ENCODE measurements at regions not wholly inside any gene's neighbourhood (a gene's known extent, or its start where the extent isn't known, plus 50 kb on each side); places are given as distances from the start of the nearest gene placed in this dataset.

- H3K23ac ChIP-seq (ENCODE audit: low read length), result no peak overlapping the region
- H2BK5ac ChIP-seq (ENCODE audit: low read depth, low read length, poor library complexity), result no peak overlapping the region
- H2AK5ac ChIP-seq (ENCODE audit: low read length), result no peak overlapping the region
- H3K9me3 ChIP-seq (ENCODE audit: insufficient read depth, low read depth, low read length), result no peaks in the 10 kb centered on the region
- H3K4me2 ChIP-seq (ENCODE audit: low read length), result no peak overlapping the region
- no peak overlapping the region for H2AFZ ChIP-seq (ENCODE audit: insufficient read depth, low read length, poor library complexity)
- no peak overlapping the region for H4K8ac ChIP-seq (ENCODE audit: low read depth, low read length)
- H3K4me1 ChIP-seq (ENCODE audit: control insufficient read depth in 1 of 2, insufficient read depth in 2 of 2, low read length in 2 of 2), result no peaks in the 10 kb centered on the region
- peak in 1 of 2 donors; percentile 11 for DNase-seq
- H3K79me2 ChIP-seq (ENCODE audit: control insufficient read depth, insufficient read depth, low read length, poor library complexity), result no peaks in the 10 kb centered on the region
- H3K9ac ChIP-seq (ENCODE audit: low read length), result no peak overlapping the region
- no peak overlapping the region for H4K91ac ChIP-seq (ENCODE audit: low read depth, low read length)
- no peak overlapping the region for H3K27ac ChIP-seq (ENCODE audit: low read depth, low read length)
- no CpG with 5 or more reads among the region's 3 CpGs for WGBS (ENCODE audit: extremely low coverage, insufficient coverage, insufficient read length)
- H4K12ac ChIP-seq (ENCODE audit: low read depth, low read length), result no peak overlapping the region
- no peaks in the 10 kb centered on the region for H3K36me3 ChIP-seq (ENCODE audit: control insufficient read depth in 1 of 2, insufficient read depth in 2 of 2, low read length in 2 of 2)
- no peak overlapping the region for H3K14ac ChIP-seq (ENCODE audit: low read length)
- no peak overlapping the region for H2BK120ac ChIP-seq (ENCODE audit: insufficient read depth, low read length, poor library complexity)
- no peaks in the 10 kb centered on the region for H3K79me1 ChIP-seq (ENCODE audit: low read length)
- no peak overlapping the region for H3K18ac ChIP-seq (ENCODE audit: low read length)
- H3K4ac ChIP-seq (ENCODE audit: low read depth, low read length), result no peak overlapping the region
- no peaks in the 10 kb centered on the region for H3K27me3 ChIP-seq (ENCODE audit: insufficient read depth, low read length)
- H2BK12ac ChIP-seq (ENCODE audit: low read length), result no peak overlapping the region
- no peak overlapping the region for H3K4me3 ChIP-seq (ENCODE audit: low read depth, low read length)
These were observed 493.1 kb downstream of the NR4A2 start for GRCh38 chr2:155839436-155839835.

- no peak for DNase-seq
These were observed 496.1 kb downstream of the NR4A2 start for GRCh38 chr2:155836439-155836838.

GRCh38 chr2:155830817-155831579, 501.5 kb downstream of the NR4A2 start:
- H3K23ac ChIP-seq (ENCODE audit: low read length), result no peak overlapping the region
- H3K27ac ChIP-seq (ENCODE audit: low read depth, low read length), result no peak overlapping the region
- H4K8ac ChIP-seq (ENCODE audit: low read depth, low read length), result no peak overlapping the region
- no peaks in the 10 kb centered on the region for H3K9me3 ChIP-seq (ENCODE audit: insufficient read depth, low read depth, low read length)
- H3K36me3 ChIP-seq (ENCODE audit: control insufficient read depth in 1 of 2, insufficient read depth in 2 of 2, low read length in 2 of 2), result no peaks in the 10 kb centered on the region
- H2AFZ ChIP-seq (ENCODE audit: insufficient read depth, low read length, poor library complexity), result no peak overlapping the region
- H3K14ac ChIP-seq (ENCODE audit: low read length), result no peak overlapping the region
- no peak overlapping the region for H3K9ac ChIP-seq (ENCODE audit: low read length)
- no CpG with 5 or more reads among the region's 4 CpGs for WGBS (ENCODE audit: extremely low coverage, insufficient coverage, insufficient read length)
- H3K4me2 ChIP-seq (ENCODE audit: low read length), result no peak overlapping the region
- peak; percentile 94 for DNase-seq
- no peaks in the 10 kb centered on the region for H3K79me2 ChIP-seq (ENCODE audit: control insufficient read depth, insufficient read depth, low read length, poor library complexity)
- no peak overlapping the region for H2AK5ac ChIP-seq (ENCODE audit: low read length)
- no peaks in the 10 kb centered on the region for H3K27me3 ChIP-seq (ENCODE audit: insufficient read depth, low read length)
- H2BK12ac ChIP-seq (ENCODE audit: low read length), result no peak overlapping the region
- H3K4ac ChIP-seq (ENCODE audit: low read depth, low read length), result no peak overlapping the region
- no peak overlapping the region for H4K91ac ChIP-seq (ENCODE audit: low read depth, low read length)
- H3K4me3 ChIP-seq (ENCODE audit: low read depth, low read length), result no peak overlapping the region
- H3K4me1 ChIP-seq (ENCODE audit: control insufficient read depth in 1 of 2, insufficient read depth in 2 of 2, low read length in 2 of 2), result no peaks in the 10 kb centered on the region
- H2BK5ac ChIP-seq (ENCODE audit: low read depth, low read length, poor library complexity), result no peak overlapping the region
- H4K12ac ChIP-seq (ENCODE audit: low read depth, low read length), result no peak overlapping the region
- H3K18ac ChIP-seq (ENCODE audit: low read length), result no peak overlapping the region
- no peak overlapping the region for H2BK120ac ChIP-seq (ENCODE audit: insufficient read depth, low read length, poor library complexity)
- no peaks in the 10 kb centered on the region for H3K79me1 ChIP-seq (ENCODE audit: low read length)

More at GRCh38 chr2:155836439-155836838, 496.1 kb downstream of the NR4A2 start:
- no peak overlapping the region for H3K18ac ChIP-seq (ENCODE audit: low read length)
- no peak overlapping the region for H2AK5ac ChIP-seq (ENCODE audit: low read length)
- H3K9ac ChIP-seq (ENCODE audit: low read length), result no peak overlapping the region
- no peak overlapping the region for H3K27ac ChIP-seq (ENCODE audit: low read depth, low read length)
- H3K27me3 ChIP-seq (ENCODE audit: insufficient read depth, low read length), result no peaks in the 10 kb centered on the region
- H2AFZ ChIP-seq (ENCODE audit: insufficient read depth, low read length, poor library complexity), result no peak overlapping the region
- H2BK5ac ChIP-seq (ENCODE audit: low read depth, low read length, poor library complexity), result no peak overlapping the region
- no CpG with 5 or more reads among the region's 1 CpG for WGBS (ENCODE audit: extremely low coverage, insufficient coverage, insufficient read length)
- H3K14ac ChIP-seq (ENCODE audit: low read length), result no peak overlapping the region
- no peak overlapping the region for H4K91ac ChIP-seq (ENCODE audit: low read depth, low read length)
- no peaks in the 10 kb centered on the region for H3K79me2 ChIP-seq (ENCODE audit: control insufficient read depth, insufficient read depth, low read length, poor library complexity)
- H2BK120ac ChIP-seq (ENCODE audit: insufficient read depth, low read length, poor library complexity), result no peak overlapping the region
- H3K79me1 ChIP-seq (ENCODE audit: low read length), result no peaks in the 10 kb centered on the region
- H4K8ac ChIP-seq (ENCODE audit: low read depth, low read length), result no peak overlapping the region
- H3K36me3 ChIP-seq (ENCODE audit: control insufficient read depth in 1 of 2, insufficient read depth in 2 of 2, low read length in 2 of 2), result no peaks in the 10 kb centered on the region
- H3K4me2 ChIP-seq (ENCODE audit: low read length), result no peak overlapping the region
- no peaks in the 10 kb centered on the region for H3K4me1 ChIP-seq (ENCODE audit: control insufficient read depth in 1 of 2, insufficient read depth in 2 of 2, low read length in 2 of 2)
- H3K9me3 ChIP-seq (ENCODE audit: insufficient read depth, low read depth, low read length), result no peaks in the 10 kb centered on the region
- H3K4ac ChIP-seq (ENCODE audit: low read depth, low read length), result no peak overlapping the region
- H3K4me3 ChIP-seq (ENCODE audit: low read depth, low read length), result no peak overlapping the region
- no peak overlapping the region for H3K23ac ChIP-seq (ENCODE audit: low read length)
- H2BK12ac ChIP-seq (ENCODE audit: low read length), result no peak overlapping the region
- no peak overlapping the region for H4K12ac ChIP-seq (ENCODE audit: low read depth, low read length)

- Histone ChIP-seq H2BK12ac (ENCODE audit: low read length) (no peak overlapping the region), H3K36me3 (ENCODE audit: control insufficient read depth in 1 of 2, insufficient read depth in 2 of 2, low read length in 2 of 2) (no peaks in the 10 kb centered on the region), H2BK120ac (ENCODE audit: insufficient read depth, low read length, poor library complexity) (no peak overlapping the region), H3K9me3 (ENCODE audit: insufficient read depth, low read depth, low read length) (no peaks in the 10 kb centered on the region), H3K4ac (ENCODE audit: low read depth, low read length) (no peak overlapping the region), H3K4me1 (ENCODE audit: control insufficient read depth in 1 of 2, insufficient read depth in 2 of 2, low read length in 2 of 2) (no peaks in the 10 kb centered on the region), H4K12ac (ENCODE audit: low read depth, low read length) (no peak overlapping the region), H3K4me3 (ENCODE audit: low read depth, low read length) (no peak overlapping the region), H3K27ac (ENCODE audit: low read depth, low read length) (no peak overlapping the region), H3K9ac (ENCODE audit: low read length) (no peak overlapping the region), H2AK5ac (ENCODE audit: low read length) (no peak overlapping the region), H2AFZ (ENCODE audit: insufficient read depth, low read length, poor library complexity) (no peak overlapping the region), H2BK5ac (ENCODE audit: low read depth, low read length, poor library complexity) (no peak overlapping the region), H3K79me1 (ENCODE audit: low read length) (no peaks in the 10 kb centered on the region), H3K27me3 (ENCODE audit: insufficient read depth, low read length) (no peaks in the 10 kb centered on the region), H4K91ac (ENCODE audit: low read depth, low read length) (no peak overlapping the region), H3K79me2 (ENCODE audit: control insufficient read depth, insufficient read depth, low read length, poor library complexity) (no peaks in the 10 kb centered on the region), H3K4me2 (ENCODE audit: low read length) (no peak overlapping the region), H3K23ac (ENCODE audit: low read length) (no peak overlapping the region), H3K14ac (ENCODE audit: low read length) (no peak overlapping the region), H4K8ac (ENCODE audit: low read depth, low read length) (no peak overlapping the region), H3K18ac (ENCODE audit: low read length) (no peak overlapping the region)
- DNase-seq, result no peak
- no CpG with 5 or more reads among the region's 5 CpGs for WGBS (ENCODE audit: extremely low coverage, insufficient coverage, insufficient read length)
These were observed 502.2 kb downstream of the NR4A2 start for GRCh38 chr2:155830351-155830750.
